ENCODE measurements at regions not wholly inside any gene's neighbourhood (a gene's known extent, or its start where the extent isn't known, plus 50 kb on each side); places are given as distances from the start of the nearest gene placed in this dataset.

GRCh38 chr13:22128441-22129408, 457.9 kb downstream of the FGF9 start:
- no peak for DNase-seq (ENCODE audit: low read depth)

- DNase-seq (ENCODE audit: low read depth): no peak
Observed at GRCh38 chr13:22130254-22130653, 459.4 kb downstream of the FGF9 start.

GRCh38 chr13:22134261-22134660, 463.4 kb downstream of the FGF9 start:
- no peak for DNase-seq (ENCODE audit: low read depth)

- no peak for DNase-seq (ENCODE audit: low read depth)
Observed at GRCh38 chr13:22135446-22135845, 464.6 kb downstream of the FGF9 start.

GRCh38 chr13:22137361-22138050, 466.6 kb downstream of the FGF9 start:
- no peak for DNase-seq (ENCODE audit: low read depth)

- no peak for DNase-seq (ENCODE audit: low read depth)
Observed at GRCh38 chr13:22138947-22139346, 468.1 kb downstream of the FGF9 start.

GRCh38 chr13:22141716-22142115, 470.8 kb downstream of the FGF9 start:
- no peak for DNase-seq (ENCODE audit: low read depth)

GRCh38 chr13:22143671-22144070, 472.8 kb downstream of the FGF9 start:
- DNase-seq (ENCODE audit: low read depth): no peak

GRCh38 chr13:22144806-22145205, 473.9 kb downstream of the FGF9 start:
- DNase-seq (ENCODE audit: low read depth): no peak

GRCh38 chr13:22148187-22148586, 477.3 kb downstream of the FGF9 start:
- no peak for DNase-seq (ENCODE audit: low read depth)

GRCh38 chr13:22152751-22153150, 481.9 kb downstream of the FGF9 start:
- no peak for DNase-seq (ENCODE audit: low read depth)

- no peak for DNase-seq (ENCODE audit: low read depth)
Observed at GRCh38 chr13:22154041-22154440, 483.2 kb downstream of the FGF9 start.

GRCh38 chr13:22161871-22162270, 491.0 kb downstream of the FGF9 start:
- DNase-seq (ENCODE audit: low read depth): no peak

GRCh38 chr13:22162889-22163288, 492.0 kb downstream of the FGF9 start:
- DNase-seq (ENCODE audit: low read depth): no peak

GRCh38 chr13:22168437-22169190, 497.7 kb downstream of the FGF9 start:
- no peak for DNase-seq (ENCODE audit: low read depth)

- no peak for DNase-seq (ENCODE audit: low read depth)
Observed at GRCh38 chr13:22169473-22169872, 498.6 kb downstream of the FGF9 start.

- DNase-seq (ENCODE audit: low read depth): no peak
Observed at GRCh38 chr13:22173610-22174009, 502.7 kb downstream of the FGF9 start.

GRCh38 chr13:22175241-22175640, 504.4 kb downstream of the FGF9 start:
- no peak for DNase-seq (ENCODE audit: low read depth)

GRCh38 chr13:22175815-22176214, 504.9 kb downstream of the FGF9 start:
- no peak for DNase-seq (ENCODE audit: low read depth)

GRCh38 chr13:22176968-22177520, 506.2 kb downstream of the FGF9 start:
- DNase-seq (ENCODE audit: low read depth): no peak

- no peak for DNase-seq (ENCODE audit: low read depth)
Observed at GRCh38 chr13:22178878-22179277, 508.0 kb downstream of the FGF9 start.

- no peak for DNase-seq (ENCODE audit: low read depth)
Observed at GRCh38 chr13:22187329-22187728, 516.5 kb downstream of the FGF9 start.

All from GM04504 (cell line).